ENCODE measurements at regions not wholly inside any gene's neighbourhood (a gene's known extent, or its start where the extent isn't known, plus 50 kb on each side); places are given as distances from the start of the nearest gene placed in this dataset. TPM values are rescaled to one million over a fixed set of nuclear protein-coding genes. Genes with fewer than 3 reads are reported as not detected.

DNA sequence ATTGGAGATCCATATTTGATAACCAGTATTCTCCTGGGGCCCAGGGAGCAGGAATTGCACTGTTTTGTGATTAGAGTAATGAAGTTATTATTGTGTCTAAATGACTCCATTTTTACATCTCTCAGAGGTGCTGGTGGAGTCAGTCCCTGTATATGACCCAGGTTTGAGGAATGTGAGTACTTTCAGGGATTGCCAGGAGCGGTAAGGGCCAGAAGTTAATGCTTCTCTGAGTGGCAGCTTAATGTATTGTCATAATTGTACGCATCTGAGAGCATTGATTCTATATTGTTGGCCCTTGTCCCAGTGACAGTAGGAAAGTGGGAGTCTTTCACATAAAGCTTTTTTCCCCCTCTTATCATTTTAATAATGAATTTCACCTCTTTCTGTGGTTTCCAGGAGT is 146.2 kb downstream of the GATB start:
- H3K9ac ChIP-seq (ENCODE audit: low read depth in 1 of 3, low read length in 3 of 3): no peak overlapping the region
- peaks cover 0 to 4% (median 3%) of the 10 kb centered on the region in 3 donors for H3K4me1 ChIP-seq (ENCODE audit: control insufficient read depth in 3 of 3, insufficient read depth in 3 of 3, low read length in 3 of 3)
- H3K27ac ChIP-seq (ENCODE audit: low read depth, low read length): no peak overlapping the region
- H3K27me3 ChIP-seq (ENCODE audit: control insufficient read depth in 3 of 3, insufficient read depth in 3 of 3, low read length in 3 of 3): no peaks in the 10 kb centered on the region
- H3K36me3 ChIP-seq (ENCODE audit: control insufficient read depth in 3 of 3, insufficient read depth in 3 of 3, low read length in 3 of 3): no peaks in the 10 kb centered on the region
- H3K9me3 ChIP-seq (ENCODE audit: control insufficient read depth in 3 of 3, low read length in 3 of 3): no peaks in the 10 kb centered on the region
- no peak overlapping the region for H3K4me3 ChIP-seq (ENCODE audit: low read length in 3 of 3)

DNA sequence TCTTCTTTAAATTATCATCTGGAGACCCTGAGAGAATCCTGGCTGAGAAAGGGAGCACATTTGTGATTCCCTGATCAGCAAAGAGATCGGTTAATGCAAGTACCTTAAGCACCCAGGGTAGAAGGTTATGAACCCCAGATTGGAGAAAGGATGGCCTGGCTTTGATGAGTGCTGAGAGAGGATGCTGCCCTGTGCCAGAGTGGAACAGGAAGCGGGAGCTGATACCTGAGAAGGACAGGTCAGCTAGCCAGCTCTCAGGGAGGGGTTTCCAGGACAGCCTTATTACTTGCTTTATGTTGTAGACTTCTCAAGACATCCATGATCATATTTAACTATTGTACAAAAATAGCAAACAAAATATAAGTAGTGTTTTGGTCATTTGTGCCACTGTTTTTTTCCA is 141.9 kb downstream of the GATB start:
- H3K9me3 ChIP-seq (ENCODE audit: control insufficient read depth in 3 of 3, low read length in 3 of 3): no peaks in the 10 kb centered on the region
- H3K36me3 ChIP-seq (ENCODE audit: control insufficient read depth in 3 of 3, insufficient read depth in 3 of 3, low read length in 3 of 3): no peaks in the 10 kb centered on the region
- H3K9ac ChIP-seq (ENCODE audit: low read depth in 1 of 3, low read length in 3 of 3): no peak overlapping the region
- H3K4me3 ChIP-seq (ENCODE audit: low read length in 3 of 3): no peak overlapping the region
- peaks cover 0 to 2% (median 0%) of the 10 kb centered on the region in 3 donors for H3K27me3 ChIP-seq (ENCODE audit: control insufficient read depth in 3 of 3, insufficient read depth in 3 of 3, low read length in 3 of 3)
- no peak overlapping the region for H3K27ac ChIP-seq (ENCODE audit: low read depth, low read length)
- peaks cover 0 to 4% (median 3%) of the 10 kb centered on the region in 3 donors for H3K4me1 ChIP-seq (ENCODE audit: control insufficient read depth in 3 of 3, insufficient read depth in 3 of 3, low read length in 3 of 3)

DNA sequence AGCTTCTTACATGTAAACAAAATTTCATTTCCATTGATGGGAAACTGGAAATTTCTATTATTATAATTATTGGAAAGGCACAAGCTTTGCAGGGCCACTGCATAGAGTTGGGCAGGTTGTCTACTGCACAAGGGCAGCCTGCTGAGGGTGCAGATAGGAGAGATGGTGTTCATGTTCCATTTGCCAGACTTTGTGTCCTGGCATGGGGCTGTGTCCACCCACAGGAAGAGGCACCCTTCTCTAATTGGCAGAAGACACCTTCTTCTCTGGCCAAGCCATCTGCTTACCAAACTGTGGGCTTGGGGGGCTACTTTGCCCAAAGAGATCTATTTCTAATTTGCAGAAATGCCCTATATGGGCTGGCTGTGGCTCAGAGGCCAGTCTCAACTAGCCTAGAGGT is 140.7 kb downstream of the GATB start:
- Histone ChIP-seq H3K9me3 (ENCODE audit: control insufficient read depth in 3 of 3, low read length in 3 of 3) (no peaks in the 10 kb centered on the region), H3K36me3 (ENCODE audit: control insufficient read depth in 3 of 3, insufficient read depth in 3 of 3, low read length in 3 of 3) (no peaks in the 10 kb centered on the region), H3K9ac (ENCODE audit: low read depth in 1 of 3, low read length in 3 of 3) (no peak overlapping the region), H3K27ac (ENCODE audit: low read depth, low read length) (no peak overlapping the region), H3K4me3 (ENCODE audit: low read length in 3 of 3) (no peak overlapping the region), H3K4me1 (ENCODE audit: control insufficient read depth in 3 of 3, insufficient read depth in 3 of 3, low read length in 3 of 3) (peaks cover 0 to 10% (median 7%) of the 10 kb centered on the region in 3 donors), H3K27me3 (ENCODE audit: control insufficient read depth in 3 of 3, insufficient read depth in 3 of 3, low read length in 3 of 3) (peaks cover 0 to 2% (median 0%) of the 10 kb centered on the region in 3 donors)

Small RNA genes in the stretch of these regions (small RNA-seq; reads per million reads assigned to genes)
- not detected for gene RN7SKP35
